HCT116 (cell line): ENCODE measurements at regions not wholly inside any gene's neighbourhood (a gene's known extent, or its start where the extent isn't known, plus 50 kb on each side); places are given as distances from the start of the nearest gene placed in this dataset.

Source experiments
- CEBPB ChIP-seq: IDR thresholded peaks from 2 replicates; pipeline ENCODE4 v1.6.1; 2012; ENCODE audit warnings: low read depth
- CTCF ChIP-seq, 3 experiments: fragments of 200-600 bp in 1 of 3; sonication (generic) in 1 of 3; IDR thresholded peaks in 2 of 3; conservative IDR thresholded peaks in 1 of 3; 2 replicates each; pipeline ENCODE4 v1.5.1; 2012 to 2017; ENCODE audit warnings: low read depth in 2 of 3, low read length in 2 of 3, antibody characterized with exemption in 1 of 3, borderline replicate concordance in 1 of 3, control low read depth in 1 of 3, mild to moderate bottlenecking in 1 of 3, mixed read lengths in 1 of 3, mixed run types in 1 of 3, moderate library complexity in 1 of 3; ENCODE audit not compliant: insufficient read depth in 1 of 3
- EZH2 ChIP-seq: fragments of 200-600 bp; sonication (generic); IDR thresholded peaks from 2 replicates; pipeline ENCODE4 v1.6.1; 2017; ENCODE audit warnings: antibody characterized with exemption, mixed run types
- EZH2phosphoT487 ChIP-seq: fragments of 200-600 bp; IDR thresholded peaks from 2 replicates; pipeline ENCODE4 v1.6.1; 2018; ENCODE audit warnings: antibody characterized with exemption, borderline replicate concordance
- JUND ChIP-seq: IDR thresholded peaks from 2 replicates; pipeline ENCODE4 v1.6.1; 2012
- MAX ChIP-seq: IDR thresholded peaks from 2 replicates; pipeline ENCODE4 v1.6.1; 2012
- POLR2A ChIP-seq: IDR thresholded peaks from 2 replicates; pipeline ENCODE4 v1.7.0; 2011; ENCODE audit warnings: borderline replicate concordance; ENCODE audit not compliant: insufficient read depth, insufficient read length; ENCODE audit errors: extremely low read depth
- REST ChIP-seq: IDR thresholded peaks from 2 replicates; pipeline ENCODE4 v1.6.1; 2012; ENCODE audit warnings: low read depth
- YY1 ChIP-seq: IDR thresholded peaks from 2 replicates; pipeline ENCODE4 v1.6.1; 2011; ENCODE audit warnings: low read length, low read depth, moderate library complexity, mild to moderate bottlenecking; ENCODE audit not compliant: insufficient replicate concordance; ENCODE audit errors: extremely low read depth
- ZNF274 ChIP-seq: fragments of 200-500 bp; sonication (Bioruptor generic); IDR thresholded peaks from 2 replicates; pipeline ENCODE4 v1.6.1; 2014; ENCODE audit warnings: mild to moderate bottlenecking, low read depth, low read length, inconsistent platforms
- TF ChIP-seq, protein P1 (sequence below): IDR thresholded peaks from 2 replicates; pipeline ENCODE4 v1.6.1; 2011; ENCODE audit warnings: mild to moderate bottlenecking, low read length, moderate library complexity; ENCODE audit not compliant: insufficient replicate concordance; ENCODE audit errors: extremely low read depth

- TF ChIP-seq CTCF (IDR thresholded peaks at IDR 0.05 in 2 of 3, conservative IDR thresholded peaks at IDR 0.05 in 1 of 3; ENCODE audit: borderline replicate concordance in 1 of 3, insufficient read depth in 1 of 3, low read depth in 2 of 3, low read length in 2 of 3) (no peak), EZH2 (no peak), YY1 (no peak), POLR2A (no peak), ZNF274 (no peak), MAX (no peak), JUND (no peak), CEBPB (no peak), EZH2phosphoT487 (no peak), REST (no peak)
- TF ChIP-seq, protein P1, sequence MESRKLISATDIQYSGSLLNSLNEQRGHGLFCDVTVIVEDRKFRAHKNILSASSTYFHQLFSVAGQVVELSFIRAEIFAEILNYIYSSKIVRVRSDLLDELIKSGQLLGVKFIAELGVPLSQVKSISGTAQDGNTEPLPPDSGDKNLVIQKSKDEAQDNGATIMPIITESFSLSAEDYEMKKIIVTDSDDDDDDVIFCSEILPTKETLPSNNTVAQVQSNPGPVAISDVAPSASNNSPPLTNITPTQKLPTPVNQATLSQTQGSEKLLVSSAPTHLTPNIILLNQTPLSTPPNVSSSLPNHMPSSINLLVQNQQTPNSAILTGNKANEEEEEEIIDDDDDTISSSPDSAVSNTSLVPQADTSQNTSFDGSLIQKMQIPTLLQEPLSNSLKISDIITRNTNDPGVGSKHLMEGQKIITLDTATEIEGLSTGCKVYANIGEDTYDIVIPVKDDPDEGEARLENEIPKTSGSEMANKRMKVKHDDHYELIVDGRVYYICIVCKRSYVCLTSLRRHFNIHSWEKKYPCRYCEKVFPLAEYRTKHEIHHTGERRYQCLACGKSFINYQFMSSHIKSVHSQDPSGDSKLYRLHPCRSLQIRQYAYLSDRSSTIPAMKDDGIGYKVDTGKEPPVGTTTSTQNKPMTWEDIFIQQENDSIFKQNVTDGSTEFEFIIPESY, result no peak
These were observed 161.3 kb upstream of the PCDH15 start for GRCh38 chr10:54962134-54962900.
